DOHH2 (cell line): ENCODE measurements at regions not wholly inside any gene's neighbourhood (a gene's known extent, or its start where the extent isn't known, plus 50 kb on each side); places are given as distances from the start of the nearest gene placed in this dataset.

Experiments used
- EZH2phosphoT487 ChIP-seq: fragments of 200-600 bp; sonication (generic); IDR thresholded peaks from 2 replicates; pipeline ENCODE4 v1.6.1; 2017; ENCODE audit warnings: borderline replicate concordance, mild to moderate bottlenecking, antibody characterized with exemption, low read length, moderate library complexity, mixed read lengths
- TF ChIP-seq, protein P1 (sequence below): fragments of 200-600 bp; sonication (generic); IDR thresholded peaks from one replicate; pipeline ENCODE4 v1.5.1; 2014; ENCODE audit warnings: antibody characterized with exemption, mild to moderate bottlenecking, low read depth, low read length; ENCODE audit not compliant: poor library complexity, severe bottlenecking

GRCh38 chr11:121887569-121887968, 228.4 kb downstream of the BLID start:
- TF ChIP-seq, protein P1, sequence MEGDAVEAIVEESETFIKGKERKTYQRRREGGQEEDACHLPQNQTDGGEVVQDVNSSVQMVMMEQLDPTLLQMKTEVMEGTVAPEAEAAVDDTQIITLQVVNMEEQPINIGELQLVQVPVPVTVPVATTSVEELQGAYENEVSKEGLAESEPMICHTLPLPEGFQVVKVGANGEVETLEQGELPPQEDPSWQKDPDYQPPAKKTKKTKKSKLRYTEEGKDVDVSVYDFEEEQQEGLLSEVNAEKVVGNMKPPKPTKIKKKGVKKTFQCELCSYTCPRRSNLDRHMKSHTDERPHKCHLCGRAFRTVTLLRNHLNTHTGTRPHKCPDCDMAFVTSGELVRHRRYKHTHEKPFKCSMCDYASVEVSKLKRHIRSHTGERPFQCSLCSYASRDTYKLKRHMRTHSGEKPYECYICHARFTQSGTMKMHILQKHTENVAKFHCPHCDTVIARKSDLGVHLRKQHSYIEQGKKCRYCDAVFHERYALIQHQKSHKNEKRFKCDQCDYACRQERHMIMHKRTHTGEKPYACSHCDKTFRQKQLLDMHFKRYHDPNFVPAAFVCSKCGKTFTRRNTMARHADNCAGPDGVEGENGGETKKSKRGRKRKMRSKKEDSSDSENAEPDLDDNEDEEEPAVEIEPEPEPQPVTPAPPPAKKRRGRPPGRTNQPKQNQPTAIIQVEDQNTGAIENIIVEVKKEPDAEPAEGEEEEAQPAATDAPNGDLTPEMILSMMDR = no peak
- TF ChIP-seq EZH2phosphoT487 = no peak
